Mesendoderm (in vitro differentiated cells): ENCODE measurements at regions not wholly inside any gene's neighbourhood (a gene's known extent, or its start where the extent isn't known, plus 50 kb on each side); places are given as distances from the start of the nearest gene placed in this dataset.

Experiments used
- DNase-seq: peaks from one replicate; pipeline ENCODE4 v3.0.0; 2013
- H2AK5ac ChIP-seq: 2 replicates; pipeline ENCODE4 v1.6.1; 2013; ENCODE audit warnings: low read length, inconsistent platforms
- H2BK120ac ChIP-seq: 2 replicates; pipeline ENCODE4 v1.6.1; 2013; ENCODE audit warnings: low read depth, mild to moderate bottlenecking, low read length, moderate library complexity, mixed read lengths
- H2BK15ac ChIP-seq: replicated peaks from 2 replicates; pipeline ENCODE4 v1.6.1; 2013; ENCODE audit warnings: low read depth, mild to moderate bottlenecking, moderate library complexity
- H2BK5ac ChIP-seq: 2 replicates; pipeline ENCODE4 v1.6.1; 2013; ENCODE audit warnings: low read length, inconsistent platforms
- H3K18ac ChIP-seq: 2 replicates; pipeline ENCODE4 v1.6.1; 2013; ENCODE audit warnings: mild to moderate bottlenecking, low read length, mixed read lengths
- H3K23ac ChIP-seq: one replicate; pipeline ENCODE4 v1.6.1; 2013; ENCODE audit warnings: low read length
- H3K27ac ChIP-seq: 2 replicates; pipeline ENCODE4 v1.5.1; 2013; ENCODE audit warnings: low read depth, mild to moderate bottlenecking, inconsistent platforms, low read length, moderate library complexity
- H3K27me3 ChIP-seq: 2 replicates; pipeline ENCODE4 v1.6.1; 2013; ENCODE audit warnings: low read length, control low read depth, mild to moderate bottlenecking, inconsistent platforms; ENCODE audit not compliant: insufficient read depth, poor library complexity
- H3K36me3 ChIP-seq: 2 replicates; pipeline ENCODE4 v1.6.1; 2013; ENCODE audit warnings: low read length, inconsistent platforms; ENCODE audit not compliant: control insufficient read depth, insufficient read depth
- H3K4ac ChIP-seq: one replicate; pipeline ENCODE4 v1.6.1; 2013; ENCODE audit warnings: low read depth, mild to moderate bottlenecking, low read length, moderate library complexity
- H3K4me1 ChIP-seq: 2 replicates; pipeline ENCODE4 v1.6.1; 2013; ENCODE audit warnings: low read depth, low read length, inconsistent platforms; ENCODE audit not compliant: control insufficient read depth
- H3K4me2 ChIP-seq: 2 replicates; pipeline ENCODE4 v1.6.1; 2013; ENCODE audit warnings: low read length
- H3K4me3 ChIP-seq: 2 replicates; pipeline ENCODE4 v1.5.1; 2013; ENCODE audit warnings: mild to moderate bottlenecking, low read length
- H3K56ac ChIP-seq: one replicate; pipeline ENCODE4 v1.6.1; 2013; ENCODE audit warnings: low read length
- H3K79me1 ChIP-seq: 2 replicates; pipeline ENCODE4 v1.6.1; 2013; ENCODE audit warnings: low read length, inconsistent platforms
- H3K79me2 ChIP-seq: 2 replicates; pipeline ENCODE4 v1.6.1; 2013; ENCODE audit warnings: mild to moderate bottlenecking, low read length; ENCODE audit not compliant: control insufficient read depth, insufficient read depth
- H3K9ac ChIP-seq: 2 replicates; pipeline ENCODE4 v1.6.1; 2013; ENCODE audit warnings: low read length, inconsistent platforms
- H4K5ac ChIP-seq: one replicate; pipeline ENCODE4 v1.6.1; 2013; ENCODE audit warnings: low read length
- H4K8ac ChIP-seq: one replicate; pipeline ENCODE4 v1.6.1; 2013; ENCODE audit warnings: low read depth, mild to moderate bottlenecking, control low read depth, low read length, moderate library complexity
- WGBS: extraction: QIAGEN DNeasy Blood & Tissue Kit; methylation state at CpG from one replicate; pipeline ENCODE4 v1.1.7; 2013; ENCODE audit warnings: low lambda C conversion rate, missing lambda C conversion rate; ENCODE audit not compliant: insufficient coverage; ENCODE audit errors: extremely low coverage; 5-methylcytosine and 5-hydroxymethylcytosine counted together

DNA sequence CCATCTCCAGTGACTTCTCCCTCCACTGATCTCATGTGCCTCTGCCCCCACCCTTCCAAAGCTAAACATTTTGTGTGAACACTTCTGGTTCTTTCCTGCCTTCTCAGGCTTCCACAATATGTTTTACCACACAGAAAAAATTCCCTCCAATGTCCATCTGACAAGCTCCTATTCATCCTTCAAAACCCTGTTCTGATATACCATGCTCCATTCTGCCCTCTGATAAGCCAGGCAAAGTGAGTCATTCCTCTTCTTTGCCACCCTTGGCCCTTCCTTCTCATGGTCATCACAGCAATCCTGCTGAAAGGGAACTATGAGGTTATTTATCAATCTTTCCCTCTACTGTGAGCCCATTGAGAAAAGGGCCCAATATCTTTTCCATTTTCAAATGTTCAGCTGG is 97.6 kb downstream of the BARX1 start:
- Histone ChIP-seq H3K56ac (no peak overlapping the region), H3K36me3 (no peaks in the 10 kb centered on the region), H2BK5ac (no peak overlapping the region), H3K4me2 (no peak overlapping the region), H3K4ac (no peak overlapping the region), H4K5ac (no peak overlapping the region), H2BK120ac (no peak overlapping the region), H3K4me3 (no peak overlapping the region), H3K79me2 (no peaks in the 10 kb centered on the region), H3K27me3 (no peaks in the 10 kb centered on the region), H3K27ac (no peak overlapping the region), H3K4me1 (no peaks in the 10 kb centered on the region), H2AK5ac (no peak overlapping the region), H3K18ac (no peak overlapping the region), H3K9ac (no peak overlapping the region), H2BK15ac (no peak overlapping the region), H4K8ac (no peak overlapping the region), H3K23ac (no peak overlapping the region), H3K79me1 (no peaks in the 10 kb centered on the region)
- no peak for DNase-seq

DNA sequence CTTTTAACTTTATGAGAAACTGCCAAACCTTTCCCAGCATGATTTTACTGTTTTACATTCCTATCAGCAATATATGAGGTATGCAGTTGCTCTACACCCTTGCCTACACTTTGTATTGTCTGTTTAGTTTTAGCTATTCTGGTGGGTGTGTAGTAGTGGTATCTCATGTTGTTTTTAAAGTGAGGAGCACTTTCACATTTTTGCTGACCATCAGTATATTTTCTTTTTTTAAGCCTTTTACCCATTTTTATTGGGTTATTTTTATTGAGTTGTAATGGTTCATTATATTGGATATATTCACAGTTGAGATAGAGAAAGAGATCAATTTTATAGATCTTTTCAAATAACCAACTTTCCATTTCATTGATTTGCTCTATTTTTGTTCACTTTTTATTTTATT is 102.4 kb downstream of the BARX1 start:
- Histone ChIP-seq H3K27me3 (no peaks in the 10 kb centered on the region), H3K36me3 (no peaks in the 10 kb centered on the region), H3K4me3 (no peak overlapping the region), H2BK15ac (no peak overlapping the region), H3K79me1 (no peaks in the 10 kb centered on the region), H3K27ac (no peak overlapping the region), H3K4me1 (no peaks in the 10 kb centered on the region), H4K8ac (no peak overlapping the region), H2AK5ac (no peak overlapping the region), H3K9ac (no peak overlapping the region), H4K5ac (no peak overlapping the region), H3K18ac (no peak overlapping the region), H3K23ac (no peak overlapping the region), H3K4me2 (no peak overlapping the region), H3K4ac (no peak overlapping the region), H2BK120ac (no peak overlapping the region), H3K56ac (no peak overlapping the region), H2BK5ac (no peak overlapping the region), H3K79me2 (no peaks in the 10 kb centered on the region)
- no peak for DNase-seq

DNA sequence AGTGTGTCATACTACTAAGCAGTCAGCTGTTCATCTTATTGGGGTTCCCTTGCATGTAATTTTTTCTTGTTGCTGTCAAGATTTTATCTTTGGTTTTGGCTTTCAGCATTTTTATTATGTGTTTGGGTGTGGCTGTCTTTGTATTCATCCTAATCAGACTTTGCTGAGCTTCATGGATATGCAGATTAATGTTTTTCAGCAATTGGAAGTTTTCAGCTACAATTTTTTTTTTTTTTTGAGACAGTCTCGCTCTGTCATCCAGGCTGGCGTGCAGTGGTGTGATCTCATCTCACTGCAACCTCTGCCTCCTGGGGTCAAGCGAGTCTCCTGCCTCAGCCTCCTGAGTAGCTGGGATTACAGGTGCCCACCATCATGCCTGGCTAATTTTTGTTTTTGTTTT is 108.8 kb downstream of the BARX1 start:
- H3K9ac ChIP-seq, result no peak overlapping the region
- H2BK15ac ChIP-seq, result no peak overlapping the region
- DNase-seq, result no peak
- no peaks in the 10 kb centered on the region for H3K79me1 ChIP-seq
- H3K4me3 ChIP-seq, result no peak overlapping the region
- H3K4me2 ChIP-seq, result no peak overlapping the region
- H2AK5ac ChIP-seq, result no peak overlapping the region
- H3K36me3 ChIP-seq, result no peaks in the 10 kb centered on the region
- no peak overlapping the region for H2BK120ac ChIP-seq
- no peak overlapping the region for H2BK5ac ChIP-seq
- H4K8ac ChIP-seq, result no peak overlapping the region
- H3K4ac ChIP-seq, result no peak overlapping the region
- no peak overlapping the region for H3K27ac ChIP-seq
- no peak overlapping the region for H3K18ac ChIP-seq
- H3K4me1 ChIP-seq, result no peaks in the 10 kb centered on the region
- no peak overlapping the region for H4K5ac ChIP-seq
- no CpG with 5 or more reads among the region's 3 CpGs for WGBS
- no peaks in the 10 kb centered on the region for H3K27me3 ChIP-seq
- no peaks in the 10 kb centered on the region for H3K79me2 ChIP-seq
- no peak overlapping the region for H3K56ac ChIP-seq
- no peak overlapping the region for H3K23ac ChIP-seq

GRCh38 chr9:93843396-93843795 is 111.8 kb downstream of the BARX1 start:
- peak; percentile 64 for DNase-seq
- 100% methylated on average over 2 of the region's 3 CpGs for WGBS
- H3K79me2 ChIP-seq, result no peaks in the 10 kb centered on the region
- H3K79me1 ChIP-seq, result no peaks in the 10 kb centered on the region
- no peak overlapping the region for H4K5ac ChIP-seq
- no peak overlapping the region for H3K23ac ChIP-seq
- H2AK5ac ChIP-seq, result no peak overlapping the region
- no peaks in the 10 kb centered on the region for H3K27me3 ChIP-seq
- H2BK5ac ChIP-seq, result no peak overlapping the region
- H3K4me3 ChIP-seq, result no peak overlapping the region
- no peak overlapping the region for H2BK15ac ChIP-seq
- no peak overlapping the region for H2BK120ac ChIP-seq
- H3K18ac ChIP-seq, result no peak overlapping the region
- no peak overlapping the region for H3K9ac ChIP-seq
- no peaks in the 10 kb centered on the region for H3K36me3 ChIP-seq
- H3K4me2 ChIP-seq, result no peak overlapping the region
- no peak overlapping the region for H3K27ac ChIP-seq
- H3K4me1 ChIP-seq, result no peaks in the 10 kb centered on the region
- no peak overlapping the region for H4K8ac ChIP-seq
- H3K56ac ChIP-seq, result no peak overlapping the region
- no peak overlapping the region for H3K4ac ChIP-seq

- Histone ChIP-seq H3K27me3 (no peaks in the 10 kb centered on the region), H3K79me2 (no peaks in the 10 kb centered on the region), H3K4me3 (no peak overlapping the region), H2BK5ac (no peak overlapping the region), H2BK120ac (no peak overlapping the region), H3K4ac (no peak overlapping the region), H2BK15ac (no peak overlapping the region), H3K56ac (no peak overlapping the region), H3K4me2 (no peak overlapping the region), H2AK5ac (no peak overlapping the region), H4K8ac (no peak overlapping the region), H3K36me3 (no peaks in the 10 kb centered on the region), H3K79me1 (no peaks in the 10 kb centered on the region), H4K5ac (no peak overlapping the region), H3K9ac (no peak overlapping the region), H3K27ac (no peak overlapping the region), H3K18ac (no peak overlapping the region), H3K23ac (no peak overlapping the region), H3K4me1 (no peaks in the 10 kb centered on the region)
- no peak for DNase-seq
- WGBS, result no CpG with 5 or more reads among the region's 9 CpGs
Measured at GRCh38 chr9:93830606-93831005, 124.5 kb downstream of the BARX1 start.

GRCh38 chr9:93830012-93830596 is 125.1 kb downstream of the BARX1 start:
- no peak overlapping the region for H3K4me2 ChIP-seq
- H3K9ac ChIP-seq, result no peak overlapping the region
- H3K27me3 ChIP-seq, result no peaks in the 10 kb centered on the region
- no peaks in the 10 kb centered on the region for H3K79me1 ChIP-seq
- H3K27ac ChIP-seq, result no peak overlapping the region
- no peak overlapping the region for H3K56ac ChIP-seq
- H3K4me1 ChIP-seq, result no peaks in the 10 kb centered on the region
- H3K4ac ChIP-seq, result no peak overlapping the region
- H2BK15ac ChIP-seq, result no peak overlapping the region
- DNase-seq, result no peak
- no peak overlapping the region for H2BK5ac ChIP-seq
- WGBS, result no CpG with 5 or more reads among the region's 8 CpGs
- no peak overlapping the region for H2BK120ac ChIP-seq
- H4K8ac ChIP-seq, result no peak overlapping the region
- no peak overlapping the region for H3K18ac ChIP-seq
- H3K79me2 ChIP-seq, result no peaks in the 10 kb centered on the region
- no peak overlapping the region for H3K4me3 ChIP-seq
- no peak overlapping the region for H2AK5ac ChIP-seq
- H3K23ac ChIP-seq, result no peak overlapping the region
- H3K36me3 ChIP-seq, result no peaks in the 10 kb centered on the region
- no peak overlapping the region for H4K5ac ChIP-seq
